ENCODE measurements at regions not wholly inside any gene's neighbourhood (a gene's known extent, or its start where the extent isn't known, plus 50 kb on each side); places are given as distances from the start of the nearest gene placed in this dataset.

DNA sequence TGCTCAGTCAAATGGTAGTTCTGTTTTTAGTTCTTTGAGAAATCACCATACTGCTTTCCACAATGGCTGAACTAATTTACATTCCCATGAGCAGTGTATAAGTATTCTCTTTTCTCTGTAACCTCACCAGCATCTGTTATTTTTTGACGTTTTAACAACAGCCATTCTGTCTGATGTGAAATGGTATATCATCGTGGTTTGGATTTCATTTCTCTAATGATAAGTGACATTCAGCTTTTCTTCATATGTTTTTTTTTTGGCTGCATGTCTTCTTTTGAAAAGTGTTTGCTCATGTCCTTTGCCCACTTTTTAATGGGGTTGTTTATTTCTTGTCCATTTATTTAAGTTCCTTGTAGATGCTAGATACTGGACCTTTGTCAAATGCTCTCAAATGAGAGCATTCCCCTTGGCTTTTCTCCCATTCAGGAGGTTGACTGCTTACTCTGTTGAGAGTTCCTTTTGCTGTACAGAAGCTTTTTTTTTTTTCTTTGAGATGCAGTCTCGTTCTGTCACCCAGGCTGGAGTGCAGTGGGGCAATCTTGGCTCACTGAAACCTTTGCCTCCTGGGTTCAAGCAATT lies 58.7 kb upstream of the RGMB start:
- TF ChIP-seq, protein P1, sequence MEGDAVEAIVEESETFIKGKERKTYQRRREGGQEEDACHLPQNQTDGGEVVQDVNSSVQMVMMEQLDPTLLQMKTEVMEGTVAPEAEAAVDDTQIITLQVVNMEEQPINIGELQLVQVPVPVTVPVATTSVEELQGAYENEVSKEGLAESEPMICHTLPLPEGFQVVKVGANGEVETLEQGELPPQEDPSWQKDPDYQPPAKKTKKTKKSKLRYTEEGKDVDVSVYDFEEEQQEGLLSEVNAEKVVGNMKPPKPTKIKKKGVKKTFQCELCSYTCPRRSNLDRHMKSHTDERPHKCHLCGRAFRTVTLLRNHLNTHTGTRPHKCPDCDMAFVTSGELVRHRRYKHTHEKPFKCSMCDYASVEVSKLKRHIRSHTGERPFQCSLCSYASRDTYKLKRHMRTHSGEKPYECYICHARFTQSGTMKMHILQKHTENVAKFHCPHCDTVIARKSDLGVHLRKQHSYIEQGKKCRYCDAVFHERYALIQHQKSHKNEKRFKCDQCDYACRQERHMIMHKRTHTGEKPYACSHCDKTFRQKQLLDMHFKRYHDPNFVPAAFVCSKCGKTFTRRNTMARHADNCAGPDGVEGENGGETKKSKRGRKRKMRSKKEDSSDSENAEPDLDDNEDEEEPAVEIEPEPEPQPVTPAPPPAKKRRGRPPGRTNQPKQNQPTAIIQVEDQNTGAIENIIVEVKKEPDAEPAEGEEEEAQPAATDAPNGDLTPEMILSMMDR (IDR thresholded peaks at IDR 0.05; ENCODE audit: low read depth, low read length): no peak
- Histone ChIP-seq H3K27me3 (ENCODE audit: insufficient read depth, low read depth, severe bottlenecking) (no peaks in the 10 kb centered on the region), H3K36me3 (no peaks in the 10 kb centered on the region), H3K9me3 (ENCODE audit: severe bottlenecking) (no peaks in the 10 kb centered on the region), H3K27ac (no peak overlapping the region), H3K4me3 (ENCODE audit: low read depth, low read length) (no peak overlapping the region)
- no peak for DNase-seq

DNA sequence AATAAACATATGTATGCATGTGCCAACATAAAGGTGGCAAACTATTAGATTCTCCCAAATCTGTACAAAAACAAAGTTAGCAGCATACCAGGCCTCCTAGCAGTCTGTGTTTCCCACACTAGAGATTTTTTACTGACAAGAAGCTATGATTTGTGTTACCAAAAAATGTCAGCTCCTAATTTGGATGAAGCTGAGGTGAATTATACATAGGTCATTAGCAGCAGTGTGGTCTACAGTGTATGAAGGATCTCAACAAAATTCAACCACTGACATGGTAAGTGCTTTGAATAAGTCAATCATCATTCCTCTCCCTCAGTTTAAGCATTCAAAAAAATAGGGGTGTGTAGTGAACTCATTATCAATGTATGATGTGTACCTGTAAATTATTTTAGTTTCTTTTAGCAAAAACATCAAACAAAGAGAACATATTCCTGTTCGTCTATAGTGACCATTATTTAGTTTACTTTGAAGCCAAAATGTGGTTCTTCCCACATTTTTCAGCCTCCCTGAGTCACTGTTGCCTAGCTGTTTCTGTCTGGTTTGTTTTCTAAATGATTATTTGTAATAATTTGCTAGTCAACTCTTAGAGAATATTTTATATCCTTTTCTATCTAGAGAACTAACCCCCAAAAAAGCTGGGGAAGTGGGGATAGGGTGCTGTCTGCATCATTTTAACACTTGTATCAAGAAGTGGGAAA lies 52.1 kb upstream of the RGMB start:
- no peaks in the 10 kb centered on the region for H3K36me3 ChIP-seq
- H3K9me3 ChIP-seq (ENCODE audit: severe bottlenecking): no peaks in the 10 kb centered on the region
- no peak overlapping the region for H3K27ac ChIP-seq
- no peak for DNase-seq
- H3K4me3 ChIP-seq (ENCODE audit: low read depth, low read length): no peak overlapping the region
- H3K27me3 ChIP-seq (ENCODE audit: insufficient read depth, low read depth, severe bottlenecking): no peaks in the 10 kb centered on the region
- TF ChIP-seq, protein P1 (IDR thresholded peaks at IDR 0.05; ENCODE audit: low read depth, low read length): no peak

DNA sequence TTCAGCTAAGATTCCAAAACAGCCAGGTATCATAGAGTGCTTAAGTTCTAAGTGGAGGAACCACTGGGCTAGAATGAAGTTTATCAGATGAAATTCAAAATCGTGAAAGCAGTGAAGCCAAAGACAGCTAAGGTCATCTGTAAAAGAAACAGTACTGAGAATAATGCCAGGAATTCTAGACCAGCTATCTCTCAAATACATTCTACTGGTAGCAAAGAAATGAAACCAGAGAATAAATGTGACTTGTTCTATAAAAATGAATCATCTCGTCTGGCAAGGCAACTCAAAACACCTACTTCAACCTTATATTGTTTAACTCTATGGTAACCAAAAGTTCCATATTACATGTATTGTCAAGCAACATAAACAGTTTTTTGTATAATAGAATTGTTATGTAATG lies 51.3 kb upstream of the RGMB start:
- DNase-seq: no peak
- H3K27ac ChIP-seq: no peak overlapping the region
- TF ChIP-seq, protein P1 (IDR thresholded peaks at IDR 0.05; ENCODE audit: low read depth, low read length): no peak
- H3K9me3 ChIP-seq (ENCODE audit: severe bottlenecking): no peaks in the 10 kb centered on the region
- no peaks in the 10 kb centered on the region for H3K36me3 ChIP-seq
- H3K4me3 ChIP-seq (ENCODE audit: low read depth, low read length): no peak overlapping the region
- no peaks in the 10 kb centered on the region for H3K27me3 ChIP-seq (ENCODE audit: insufficient read depth, low read depth, severe bottlenecking)

DNA sequence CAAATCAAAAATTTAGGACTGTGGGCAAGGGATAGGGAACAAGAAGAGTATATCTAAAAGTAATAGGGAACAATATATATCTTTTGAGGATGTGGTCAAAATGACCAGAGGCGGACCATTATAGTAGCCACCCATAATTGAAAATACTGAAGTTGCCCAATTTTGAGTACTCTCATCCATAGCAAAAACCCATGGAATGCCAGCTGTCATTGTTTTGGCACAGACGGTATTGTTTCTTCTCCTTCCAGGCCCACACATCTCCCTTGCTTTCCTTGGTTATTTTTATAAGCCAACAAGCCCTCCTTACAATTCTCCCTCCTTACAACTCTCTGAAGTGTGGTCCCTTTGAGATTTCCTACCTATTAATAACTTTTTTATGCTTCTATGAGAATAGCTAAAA lies 50.4 kb upstream of the RGMB start:
- H3K9me3 ChIP-seq (ENCODE audit: severe bottlenecking): no peaks in the 10 kb centered on the region
- TF ChIP-seq, protein P1 (IDR thresholded peaks at IDR 0.05; ENCODE audit: low read depth, low read length): no peak
- H3K4me3 ChIP-seq (ENCODE audit: low read depth, low read length): no peak overlapping the region
- H3K27ac ChIP-seq: no peak overlapping the region
- H3K36me3 ChIP-seq: no peaks in the 10 kb centered on the region
- H3K27me3 ChIP-seq (ENCODE audit: insufficient read depth, low read depth, severe bottlenecking): no peaks in the 10 kb centered on the region
- no peak for DNase-seq
